ENCODE measurements at regions not wholly inside any gene's neighbourhood (a gene's known extent, or its start where the extent isn't known, plus 50 kb on each side); places are given as distances from the start of the nearest gene placed in this dataset.

DNA sequence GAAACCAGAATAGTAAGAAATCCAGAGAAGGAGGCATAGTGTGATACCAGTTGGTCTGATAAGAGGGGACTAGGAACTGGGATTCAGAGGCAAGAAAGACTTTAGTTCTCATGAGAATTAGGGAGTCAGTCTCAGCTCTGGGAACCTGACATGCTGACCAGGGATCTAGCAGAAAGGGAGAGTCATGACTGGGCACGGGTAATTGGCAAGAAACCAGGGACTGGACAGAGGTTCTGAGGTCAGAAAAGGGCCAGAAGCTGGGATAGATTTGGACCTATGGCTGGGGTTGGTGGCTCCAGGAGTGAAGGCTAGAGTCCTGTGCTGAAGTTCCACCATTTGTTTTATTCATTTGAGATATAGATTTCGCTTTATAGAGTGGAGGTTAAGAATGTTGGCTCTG lies 110.2 kb upstream of the C1GALT1C1 start:
- no peak overlapping the region for H3K23ac ChIP-seq (ENCODE audit: low read length)
- no peaks in the 10 kb centered on the region for H3K79me2 ChIP-seq (ENCODE audit: control insufficient read depth, insufficient read depth, low read length, poor library complexity)
- H4K12ac ChIP-seq (ENCODE audit: low read depth, low read length) = no peak overlapping the region
- DNase-seq = no peak
- H4K8ac ChIP-seq (ENCODE audit: low read depth, low read length) = no peak overlapping the region
- H2BK12ac ChIP-seq (ENCODE audit: low read length) = no peak overlapping the region
- H2AK5ac ChIP-seq (ENCODE audit: low read length) = no peak overlapping the region
- no peak overlapping the region for H3K18ac ChIP-seq (ENCODE audit: low read length)
- H3K4me3 ChIP-seq (ENCODE audit: low read depth, low read length) = no peak overlapping the region
- no peak overlapping the region for H2BK5ac ChIP-seq (ENCODE audit: low read depth, low read length, poor library complexity)
- H3K9ac ChIP-seq (ENCODE audit: low read length) = no peak overlapping the region
- H4K91ac ChIP-seq (ENCODE audit: low read depth, low read length) = no peak overlapping the region
- no peaks in the 10 kb centered on the region for H3K36me3 ChIP-seq (ENCODE audit: control insufficient read depth in 1 of 2, insufficient read depth in 2 of 2, low read length in 2 of 2)
- H3K4me2 ChIP-seq (ENCODE audit: low read length) = no peak overlapping the region
- WGBS (ENCODE audit: extremely low coverage, insufficient coverage, insufficient read length) = no CpG with 5 or more reads among the region's 2 CpGs
- H2AFZ ChIP-seq (ENCODE audit: insufficient read depth, low read length, poor library complexity) = no peak overlapping the region
- H3K14ac ChIP-seq (ENCODE audit: low read length) = no peak overlapping the region
- no peak overlapping the region for H3K4ac ChIP-seq (ENCODE audit: low read depth, low read length)
- no peaks in the 10 kb centered on the region for H3K9me3 ChIP-seq (ENCODE audit: insufficient read depth, low read depth, low read length)
- H3K27me3 ChIP-seq (ENCODE audit: insufficient read depth, low read length) = no peaks in the 10 kb centered on the region
- H3K79me1 ChIP-seq (ENCODE audit: low read length) = no peaks in the 10 kb centered on the region
- H3K4me1 ChIP-seq (ENCODE audit: control insufficient read depth in 1 of 2, insufficient read depth in 2 of 2, low read length in 2 of 2) = no peaks in the 10 kb centered on the region
- H3K27ac ChIP-seq (ENCODE audit: low read depth, low read length) = no peak overlapping the region
- no peak overlapping the region for H2BK120ac ChIP-seq (ENCODE audit: insufficient read depth, low read length, poor library complexity)

DNA sequence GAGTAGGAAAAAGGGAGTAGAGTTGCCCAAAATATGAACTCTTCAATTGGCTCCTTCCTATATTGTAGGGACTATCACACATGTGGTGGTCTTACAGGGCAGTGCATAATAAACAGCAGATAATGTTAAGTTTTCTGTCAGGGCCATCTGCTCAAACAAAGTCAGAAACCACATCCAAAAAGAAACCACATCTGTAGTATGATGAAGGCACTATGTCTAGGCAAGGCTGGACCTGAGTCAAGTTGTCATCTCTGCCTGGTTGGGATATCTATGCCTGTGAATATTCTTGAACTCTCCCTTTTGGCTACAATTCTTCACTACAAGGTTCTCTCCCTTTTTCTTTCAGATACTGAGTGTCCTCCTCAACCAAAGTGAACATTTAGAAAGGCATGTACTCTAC lies 109.4 kb upstream of the C1GALT1C1 start:
- no peaks in the 10 kb centered on the region for H3K27me3 ChIP-seq (ENCODE audit: insufficient read depth, low read length)

DNA sequence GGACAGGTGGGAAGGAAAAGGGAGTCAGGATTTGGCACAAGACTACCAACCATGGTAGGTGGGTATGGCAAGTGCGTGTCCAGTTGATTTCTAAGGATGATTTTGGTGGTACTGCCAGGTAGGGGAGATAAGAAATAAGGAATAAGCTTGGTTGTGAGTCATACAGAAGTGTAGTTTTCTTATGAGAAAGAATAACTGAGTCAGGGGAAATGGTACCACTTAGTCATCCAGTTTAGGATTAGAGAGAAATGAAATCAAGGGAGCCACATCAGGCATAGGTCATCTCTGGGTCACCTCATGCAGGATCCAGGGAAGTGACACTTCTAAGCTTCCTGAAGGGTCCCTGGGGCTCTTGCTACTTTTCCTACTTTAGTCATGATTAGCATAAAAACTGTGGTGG lies 107.1 kb upstream of the C1GALT1C1 start:
- Histone ChIP-seq H2BK120ac (ENCODE audit: insufficient read depth, low read length, poor library complexity) (no peak overlapping the region), H4K12ac (ENCODE audit: low read depth, low read length) (no peak overlapping the region), H3K9me3 (ENCODE audit: insufficient read depth, low read depth, low read length) (no peaks in the 10 kb centered on the region), H3K4me1 (ENCODE audit: control insufficient read depth in 1 of 2, insufficient read depth in 2 of 2, low read length in 2 of 2) (no peaks in the 10 kb centered on the region), H3K27me3 (ENCODE audit: insufficient read depth, low read length) (no peaks in the 10 kb centered on the region), H3K36me3 (ENCODE audit: control insufficient read depth in 1 of 2, insufficient read depth in 2 of 2, low read length in 2 of 2) (no peaks in the 10 kb centered on the region), H3K14ac (ENCODE audit: low read length) (no peak overlapping the region), H3K9ac (ENCODE audit: low read length) (no peak overlapping the region), H2BK12ac (ENCODE audit: low read length) (no peak overlapping the region), H3K18ac (ENCODE audit: low read length) (no peak overlapping the region), H2AK5ac (ENCODE audit: low read length) (no peak overlapping the region), H3K4me3 (ENCODE audit: low read depth, low read length) (no peak overlapping the region), H3K4me2 (ENCODE audit: low read length) (no peak overlapping the region), H4K91ac (ENCODE audit: low read depth, low read length) (no peak overlapping the region), H4K8ac (ENCODE audit: low read depth, low read length) (no peak overlapping the region), H3K79me1 (ENCODE audit: low read length) (no peaks in the 10 kb centered on the region), H3K27ac (ENCODE audit: low read depth, low read length) (no peak overlapping the region), H2BK5ac (ENCODE audit: low read depth, low read length, poor library complexity) (no peak overlapping the region), H3K79me2 (ENCODE audit: control insufficient read depth, insufficient read depth, low read length, poor library complexity) (no peaks in the 10 kb centered on the region), H3K4ac (ENCODE audit: low read depth, low read length) (no peak overlapping the region), H2AFZ (ENCODE audit: insufficient read depth, low read length, poor library complexity) (no peak overlapping the region), H3K23ac (ENCODE audit: low read length) (no peak overlapping the region)
- DNase-seq = no peak
- no CpG with 5 or more reads among the region's 1 CpG for WGBS (ENCODE audit: extremely low coverage, insufficient coverage, insufficient read length)

More for the DNA sequence above, 109.4 kb upstream of the C1GALT1C1 start:
- H4K12ac ChIP-seq (ENCODE audit: low read depth, low read length) = no peak overlapping the region
- no peak overlapping the region for H3K23ac ChIP-seq (ENCODE audit: low read length)
- H4K8ac ChIP-seq (ENCODE audit: low read depth, low read length) = no peak overlapping the region
- H3K27ac ChIP-seq (ENCODE audit: low read depth, low read length) = no peak overlapping the region
- H2BK120ac ChIP-seq (ENCODE audit: insufficient read depth, low read length, poor library complexity) = no peak overlapping the region
- H3K9ac ChIP-seq (ENCODE audit: low read length) = no peak overlapping the region
- no peak overlapping the region for H2BK5ac ChIP-seq (ENCODE audit: low read depth, low read length, poor library complexity)
- H2AK5ac ChIP-seq (ENCODE audit: low read length) = no peak overlapping the region
- no peak overlapping the region for H3K4me3 ChIP-seq (ENCODE audit: low read depth, low read length)
- no peak overlapping the region for H3K4me2 ChIP-seq (ENCODE audit: low read length)
- no peak overlapping the region for H2AFZ ChIP-seq (ENCODE audit: insufficient read depth, low read length, poor library complexity)
- no peak overlapping the region for H2BK12ac ChIP-seq (ENCODE audit: low read length)
- no peaks in the 10 kb centered on the region for H3K79me1 ChIP-seq (ENCODE audit: low read length)
- no peaks in the 10 kb centered on the region for H3K79me2 ChIP-seq (ENCODE audit: control insufficient read depth, insufficient read depth, low read length, poor library complexity)
- no peaks in the 10 kb centered on the region for H3K4me1 ChIP-seq (ENCODE audit: control insufficient read depth in 1 of 2, insufficient read depth in 2 of 2, low read length in 2 of 2)
- H3K14ac ChIP-seq (ENCODE audit: low read length) = no peak overlapping the region
- H3K4ac ChIP-seq (ENCODE audit: low read depth, low read length) = no peak overlapping the region
- DNase-seq = no peak
- H3K9me3 ChIP-seq (ENCODE audit: insufficient read depth, low read depth, low read length) = no peaks in the 10 kb centered on the region
- no peak overlapping the region for H4K91ac ChIP-seq (ENCODE audit: low read depth, low read length)
- no peaks in the 10 kb centered on the region for H3K36me3 ChIP-seq (ENCODE audit: control insufficient read depth in 1 of 2, insufficient read depth in 2 of 2, low read length in 2 of 2)
- no peak overlapping the region for H3K18ac ChIP-seq (ENCODE audit: low read length)

DNA sequence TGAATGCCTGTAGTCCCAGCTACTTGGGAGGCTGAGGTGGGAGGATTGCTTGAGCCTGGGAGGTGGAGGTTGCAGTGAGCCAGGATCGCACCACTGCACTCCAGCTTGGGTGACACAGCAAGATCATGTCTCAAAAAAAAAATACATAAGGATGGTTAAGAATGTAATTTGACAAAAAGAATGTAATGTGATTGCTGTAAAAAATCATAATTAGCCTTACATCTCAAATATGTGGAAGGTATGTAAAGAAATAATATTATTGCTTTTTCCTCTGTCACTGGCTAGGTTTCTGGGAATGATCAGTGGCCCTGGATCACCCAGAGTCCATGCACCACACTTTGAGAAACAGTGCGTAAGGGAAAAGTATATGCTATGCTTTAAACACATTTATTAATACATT lies 106.1 kb upstream of the C1GALT1C1 start:
- Histone ChIP-seq H3K9ac (ENCODE audit: low read length) (no peak overlapping the region), H3K18ac (ENCODE audit: low read length) (no peak overlapping the region)
- no CpG with 5 or more reads among the region's 2 CpGs for WGBS (ENCODE audit: extremely low coverage, insufficient coverage, insufficient read length)

More for the DNA sequence above, 106.1 kb upstream of the C1GALT1C1 start:
- H3K14ac ChIP-seq (ENCODE audit: low read length) = no peak overlapping the region
- no peaks in the 10 kb centered on the region for H3K36me3 ChIP-seq (ENCODE audit: control insufficient read depth in 1 of 2, insufficient read depth in 2 of 2, low read length in 2 of 2)
- no peak overlapping the region for H2AFZ ChIP-seq (ENCODE audit: insufficient read depth, low read length, poor library complexity)
- H3K27ac ChIP-seq (ENCODE audit: low read depth, low read length) = no peak overlapping the region
- H3K27me3 ChIP-seq (ENCODE audit: insufficient read depth, low read length) = no peaks in the 10 kb centered on the region
- no peak overlapping the region for H4K12ac ChIP-seq (ENCODE audit: low read depth, low read length)
- H3K4me1 ChIP-seq (ENCODE audit: control insufficient read depth in 1 of 2, insufficient read depth in 2 of 2, low read length in 2 of 2) = no peaks in the 10 kb centered on the region
- H3K4me2 ChIP-seq (ENCODE audit: low read length) = no peak overlapping the region
- H2BK120ac ChIP-seq (ENCODE audit: insufficient read depth, low read length, poor library complexity) = no peak overlapping the region
- no peaks in the 10 kb centered on the region for H3K79me2 ChIP-seq (ENCODE audit: control insufficient read depth, insufficient read depth, low read length, poor library complexity)
- DNase-seq = no peak
- no peak overlapping the region for H4K91ac ChIP-seq (ENCODE audit: low read depth, low read length)
- no peak overlapping the region for H2BK12ac ChIP-seq (ENCODE audit: low read length)
- no peaks in the 10 kb centered on the region for H3K79me1 ChIP-seq (ENCODE audit: low read length)
- no peaks in the 10 kb centered on the region for H3K9me3 ChIP-seq (ENCODE audit: insufficient read depth, low read depth, low read length)
- no peak overlapping the region for H3K4ac ChIP-seq (ENCODE audit: low read depth, low read length)
- H4K8ac ChIP-seq (ENCODE audit: low read depth, low read length) = no peak overlapping the region
- no peak overlapping the region for H2AK5ac ChIP-seq (ENCODE audit: low read length)
- H2BK5ac ChIP-seq (ENCODE audit: low read depth, low read length, poor library complexity) = no peak overlapping the region
- H3K4me3 ChIP-seq (ENCODE audit: low read depth, low read length) = no peak overlapping the region
- H3K23ac ChIP-seq (ENCODE audit: low read length) = no peak overlapping the region

All from trophoblast cell (in vitro differentiated cells and primary cell).